DOHH2 (cell line): ENCODE measurements at regions not wholly inside any gene's neighbourhood (a gene's known extent, or its start where the extent isn't known, plus 50 kb on each side); places are given as distances from the start of the nearest gene placed in this dataset.

Source experiments
- H3F3A ChIP-seq: fragments of 200-600 bp; sonication (generic), shearing (Covaris generic); 2 replicates; pipeline ENCODE4 v1.6.0; 2016; ENCODE audit warnings: antibody characterized with exemption, mild to moderate bottlenecking; ENCODE audit not compliant: control insufficient read depth, insufficient read depth
- H3K27ac ChIP-seq: fragments of 200-600 bp; sonication (generic); 2 replicates; pipeline ENCODE4 v1.5.1; 2014; ENCODE audit warnings: low read depth, mild to moderate bottlenecking, low read length, moderate library complexity
- H3K27me3 ChIP-seq: fragments of 200-600 bp; sonication (generic); 2 replicates; pipeline ENCODE4 v1.6.1; 2014; ENCODE audit warnings: mild to moderate bottlenecking, low read length, mixed read lengths; ENCODE audit not compliant: control insufficient read depth
- H3K36me3 ChIP-seq: fragments of 200-600 bp; sonication (generic); 2 replicates; pipeline ENCODE4 v1.6.1; 2014; ENCODE audit warnings: mild to moderate bottlenecking, low read length, moderate library complexity, mixed read lengths; ENCODE audit not compliant: control insufficient read depth
- H3K4me1 ChIP-seq: fragments of 200-600 bp; sonication (generic); 2 replicates; pipeline ENCODE4 v1.6.1; 2014; ENCODE audit warnings: mild to moderate bottlenecking, low read length, mixed read lengths; ENCODE audit not compliant: control insufficient read depth
- H3K4me2 ChIP-seq: fragments of 200-600 bp; sonication (generic); 2 replicates; pipeline ENCODE4 v1.6.0; 2014; ENCODE audit warnings: mild to moderate bottlenecking, low read length, moderate library complexity
- H3K4me3 ChIP-seq: fragments of 200-600 bp; sonication (generic); 2 replicates; pipeline ENCODE4 v1.5.1; 2014; ENCODE audit warnings: mild to moderate bottlenecking, low read length, mixed read lengths
- H3K79me2 ChIP-seq: fragments of 200-600 bp; sonication (generic); 2 replicates; pipeline ENCODE4 v1.6.1; 2014; ENCODE audit warnings: mild to moderate bottlenecking, low read length, mixed read lengths; ENCODE audit not compliant: control insufficient read depth
- H3K9me2 ChIP-seq: fragments of 200-600 bp; sonication (generic); replicated peaks from 2 replicates; pipeline ENCODE4 v1.6.1; 2014; ENCODE audit warnings: mild to moderate bottlenecking, low read length, mixed read lengths; ENCODE audit not compliant: control insufficient read depth
- H3K9me3 ChIP-seq: fragments of 200-600 bp; sonication (generic); 2 replicates; pipeline ENCODE4 v1.6.1; 2014; ENCODE audit warnings: antibody characterized with exemption, low read length, mixed read lengths; ENCODE audit not compliant: control insufficient read depth, insufficient read depth
- H4K20me1 ChIP-seq: fragments of 200-600 bp; sonication (generic); 2 replicates; pipeline ENCODE4 v1.6.0; 2014; ENCODE audit warnings: low read depth, mild to moderate bottlenecking, antibody characterized with exemption, low read length, moderate library complexity; ENCODE audit not compliant: control insufficient read depth, insufficient read depth
- CTCF ChIP-seq: fragments of 200-600 bp; sonication (generic); IDR thresholded peaks from one replicate; pipeline ENCODE4 v1.5.1; 2014; ENCODE audit warnings: antibody characterized with exemption, mild to moderate bottlenecking, low read depth, low read length; ENCODE audit not compliant: poor library complexity, severe bottlenecking
- EZH2phosphoT487 ChIP-seq: fragments of 200-600 bp; sonication (generic); IDR thresholded peaks from 2 replicates; pipeline ENCODE4 v1.6.1; 2017; ENCODE audit warnings: borderline replicate concordance, mild to moderate bottlenecking, antibody characterized with exemption, low read length, moderate library complexity, mixed read lengths

GRCh38 chr17:34709158-34709754 is 129.9 kb downstream of the TMEM132E start:
- Histone ChIP-seq H3K4me1 (no peaks in the 10 kb centered on the region), H3K4me3 (no peak overlapping the region), H3K36me3 (no peaks in the 10 kb centered on the region), H3K9me3 (no peaks in the 10 kb centered on the region), H3F3A (no peaks in the 10 kb centered on the region), H3K4me2 (no peak overlapping the region), H3K27ac (no peak overlapping the region), H3K79me2 (no peaks in the 10 kb centered on the region), H3K9me2 (no peaks in the 10 kb centered on the region), H4K20me1 (no peaks in the 10 kb centered on the region), H3K27me3 (no peaks in the 10 kb centered on the region)
- no peak for TF ChIP-seq CTCF
- no peak for TF ChIP-seq EZH2phosphoT487

GRCh38 chr17:34706029-34706428 is 126.6 kb downstream of the TMEM132E start:
- Histone ChIP-seq H3K36me3 (no peaks in the 10 kb centered on the region), H3K4me2 (no peak overlapping the region), H4K20me1 (no peaks in the 10 kb centered on the region), H3K9me2 (no peaks in the 10 kb centered on the region), H3K27me3 (no peaks in the 10 kb centered on the region), H3K9me3 (no peaks in the 10 kb centered on the region), H3K4me1 (no peaks in the 10 kb centered on the region), H3K27ac (no peak overlapping the region), H3K79me2 (no peaks in the 10 kb centered on the region), H3K4me3 (no peak overlapping the region), H3F3A (no peaks in the 10 kb centered on the region)
- TF ChIP-seq EZH2phosphoT487, result no peak
- no peak for TF ChIP-seq CTCF

- TF ChIP-seq CTCF (no peak), EZH2phosphoT487 (no peak)
- no peaks in the 10 kb centered on the region for H3F3A ChIP-seq
Measured at GRCh38 chr17:34703533-34703932, 124.2 kb downstream of the TMEM132E start.

More at GRCh38 chr17:34703533-34703932, 124.2 kb downstream of the TMEM132E start:
- Histone ChIP-seq H3K79me2 (no peaks in the 10 kb centered on the region), H4K20me1 (no peaks in the 10 kb centered on the region), H3K9me2 (no peaks in the 10 kb centered on the region), H3K27ac (no peak overlapping the region), H3K4me3 (no peak overlapping the region), H3K4me2 (no peak overlapping the region), H3K9me3 (no peaks in the 10 kb centered on the region), H3K27me3 (no peaks in the 10 kb centered on the region), H3K4me1 (no peaks in the 10 kb centered on the region), H3K36me3 (no peaks in the 10 kb centered on the region)
